ENCODE measurements at regions not wholly inside any gene's neighbourhood (a gene's known extent, or its start where the extent isn't known, plus 50 kb on each side); places are given as distances from the start of the nearest gene placed in this dataset.

DNA sequence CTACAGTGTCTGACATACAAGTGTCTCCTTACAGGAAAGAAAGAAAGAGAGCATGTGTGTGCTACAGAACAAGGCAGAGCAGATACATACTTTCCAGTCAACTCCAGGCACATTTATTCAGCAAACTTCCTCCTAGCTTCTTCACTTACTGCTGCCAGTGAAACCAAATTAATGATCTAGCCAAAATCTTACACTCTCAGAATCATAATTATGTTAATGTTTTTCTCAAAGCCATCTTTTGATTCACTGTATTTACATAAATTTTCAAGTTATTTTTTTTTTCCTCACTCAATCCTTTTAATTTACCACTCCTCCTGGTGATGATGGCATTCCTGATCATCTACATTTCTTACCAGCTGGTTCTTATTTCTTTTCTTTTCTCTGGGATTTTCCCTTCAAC is 326.7 kb downstream of the IGSF11 start:
- TF ChIP-seq, protein P1, sequence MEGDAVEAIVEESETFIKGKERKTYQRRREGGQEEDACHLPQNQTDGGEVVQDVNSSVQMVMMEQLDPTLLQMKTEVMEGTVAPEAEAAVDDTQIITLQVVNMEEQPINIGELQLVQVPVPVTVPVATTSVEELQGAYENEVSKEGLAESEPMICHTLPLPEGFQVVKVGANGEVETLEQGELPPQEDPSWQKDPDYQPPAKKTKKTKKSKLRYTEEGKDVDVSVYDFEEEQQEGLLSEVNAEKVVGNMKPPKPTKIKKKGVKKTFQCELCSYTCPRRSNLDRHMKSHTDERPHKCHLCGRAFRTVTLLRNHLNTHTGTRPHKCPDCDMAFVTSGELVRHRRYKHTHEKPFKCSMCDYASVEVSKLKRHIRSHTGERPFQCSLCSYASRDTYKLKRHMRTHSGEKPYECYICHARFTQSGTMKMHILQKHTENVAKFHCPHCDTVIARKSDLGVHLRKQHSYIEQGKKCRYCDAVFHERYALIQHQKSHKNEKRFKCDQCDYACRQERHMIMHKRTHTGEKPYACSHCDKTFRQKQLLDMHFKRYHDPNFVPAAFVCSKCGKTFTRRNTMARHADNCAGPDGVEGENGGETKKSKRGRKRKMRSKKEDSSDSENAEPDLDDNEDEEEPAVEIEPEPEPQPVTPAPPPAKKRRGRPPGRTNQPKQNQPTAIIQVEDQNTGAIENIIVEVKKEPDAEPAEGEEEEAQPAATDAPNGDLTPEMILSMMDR (IDR thresholded peaks at IDR 0.05; ENCODE audit: low read depth, low read length) = no peak
- no peak for TF ChIP-seq EZH2phosphoT487 (IDR thresholded peaks at IDR 0.05; ENCODE audit: low read depth)

All from OCI-LY3 (cell line).